H9 (cell line): ENCODE measurements at regions not wholly inside any gene's neighbourhood (a gene's known extent, or its start where the extent isn't known, plus 50 kb on each side); places are given as distances from the start of the nearest gene placed in this dataset.

Experiments used
- DNase-seq: peaks from one replicate; pipeline ENCODE4 v3.0.0-alpha.2; 2017
- H2AFZ ChIP-seq: one replicate; pipeline ENCODE4 v1.6.1; 2013; ENCODE audit warnings: mild to moderate bottlenecking, low read length, control low read depth, moderate library complexity
- H2AK5ac ChIP-seq: 2 replicates; pipeline ENCODE4 v1.6.1; 2013; ENCODE audit warnings: low read length, control low read depth, mixed read lengths; ENCODE audit not compliant: insufficient read length
- H2BK120ac ChIP-seq: one replicate; pipeline ENCODE4 v1.6.1; 2013; ENCODE audit warnings: low read depth, mild to moderate bottlenecking, low read length, control low read depth, inconsistent platforms; ENCODE audit not compliant: poor library complexity, severe bottlenecking
- H2BK12ac ChIP-seq: 2 replicates; pipeline ENCODE4 v1.6.1; 2013; ENCODE audit warnings: low read length, control low read depth, mixed read lengths, low read depth; ENCODE audit not compliant: insufficient read length
- H2BK15ac ChIP-seq: 2 replicates; pipeline ENCODE4 v1.6.1; 2013; ENCODE audit warnings: low read depth, low read length, control low read depth
- H2BK20ac ChIP-seq: one replicate; pipeline ENCODE4 v1.6.1; 2013; ENCODE audit warnings: low read depth, mild to moderate bottlenecking, low read length, control low read depth, inconsistent platforms; ENCODE audit not compliant: poor library complexity, severe bottlenecking
- H2BK5ac ChIP-seq: 2 replicates; pipeline ENCODE4 v1.6.1; 2013; ENCODE audit warnings: low read length, control low read depth, mixed read lengths; ENCODE audit not compliant: insufficient read length
- H3K14ac ChIP-seq: 2 replicates; pipeline ENCODE4 v1.6.1; 2013; ENCODE audit warnings: low read length, control low read depth; ENCODE audit not compliant: insufficient read depth
- H3K18ac ChIP-seq: 2 replicates; pipeline ENCODE4 v1.6.1; 2013; ENCODE audit warnings: low read depth, mild to moderate bottlenecking, mixed read lengths, low read length, control low read depth; ENCODE audit not compliant: insufficient read length
- H3K23ac ChIP-seq: 2 replicates; pipeline ENCODE4 v1.6.1; 2013; ENCODE audit warnings: low read length, control low read depth, mixed read lengths, low read depth; ENCODE audit not compliant: insufficient read length
- H3K23me2 ChIP-seq: 2 replicates; pipeline ENCODE4 v1.6.1; 2013; ENCODE audit warnings: low read depth, mild to moderate bottlenecking, mixed read lengths, low read length, control low read depth; ENCODE audit not compliant: insufficient read length, poor library complexity, severe bottlenecking
- H3K27ac ChIP-seq: 2 replicates; pipeline ENCODE4 v1.5.1; 2013; ENCODE audit warnings: low read length, control low read depth, mixed read lengths, low read depth; ENCODE audit not compliant: insufficient read length
- H3K27me3 ChIP-seq: 2 replicates; pipeline ENCODE4 v1.6.1; 2013; ENCODE audit warnings: low read length, control low read depth, inconsistent platforms; ENCODE audit not compliant: insufficient read depth
- H3K4ac ChIP-seq: 2 replicates; pipeline ENCODE4 v1.6.1; 2013; ENCODE audit warnings: low read depth, mild to moderate bottlenecking, control low read depth, inconsistent platforms, low read length, moderate library complexity
- H3K4me1 ChIP-seq: 2 replicates; pipeline ENCODE4 v1.6.1; 2013; ENCODE audit warnings: low read length, control low read depth, inconsistent platforms; ENCODE audit not compliant: insufficient read depth
- H3K4me2 ChIP-seq: 2 replicates; pipeline ENCODE4 v1.6.1; 2013; ENCODE audit warnings: low read length, control low read depth, mixed read lengths; ENCODE audit not compliant: insufficient read length, insufficient read depth
- H3K56ac ChIP-seq: 2 replicates; pipeline ENCODE4 v1.6.1; 2013; ENCODE audit warnings: low read depth, mild to moderate bottlenecking, mixed read lengths, low read length, control low read depth; ENCODE audit not compliant: insufficient read length
- H3K79me1 ChIP-seq: 2 replicates; pipeline ENCODE4 v1.6.1; 2013; ENCODE audit warnings: low read depth, mild to moderate bottlenecking, moderate library complexity, low read length, control low read depth, inconsistent platforms; ENCODE audit not compliant: insufficient read depth, poor library complexity, severe bottlenecking
- H3K79me2 ChIP-seq: 2 replicates; pipeline ENCODE4 v1.6.1; 2013; ENCODE audit warnings: low read length, control low read depth, inconsistent platforms; ENCODE audit not compliant: insufficient read depth
- H3K9ac ChIP-seq: 2 replicates; pipeline ENCODE4 v1.6.1; 2013; ENCODE audit warnings: low read length, control low read depth, mixed read lengths; ENCODE audit not compliant: insufficient read length; ENCODE audit errors: extremely low read depth
- H3K9me3 ChIP-seq: one replicate; pipeline ENCODE4 v1.6.1; 2013; ENCODE audit warnings: low read depth, low read length, inconsistent platforms; ENCODE audit not compliant: control insufficient read depth
- H3T11ph ChIP-seq: one replicate; pipeline ENCODE4 v1.6.1; 2013; ENCODE audit warnings: mild to moderate bottlenecking, low read length, control low read depth, inconsistent platforms
- H4K20me1 ChIP-seq: one replicate; pipeline ENCODE4 v1.6.1; 2013; ENCODE audit not compliant: control insufficient read depth, insufficient read length, insufficient read depth
- H4K5ac ChIP-seq: 2 replicates; pipeline ENCODE4 v1.6.1; 2013; ENCODE audit warnings: low read depth, mild to moderate bottlenecking, mixed read lengths, low read length, control low read depth; ENCODE audit not compliant: insufficient read length
- H4K8ac ChIP-seq: replicated peaks from 2 replicates; pipeline ENCODE4 v1.6.1; 2013; ENCODE audit warnings: low read length, control low read depth, mixed read lengths, low read depth; ENCODE audit not compliant: insufficient read length
- H4K91ac ChIP-seq: 2 replicates; pipeline ENCODE4 v1.6.1; 2013; ENCODE audit warnings: low read depth, mild to moderate bottlenecking, moderate library complexity, mixed read lengths, low read length, control low read depth; ENCODE audit not compliant: insufficient read length
- H3K27ac Mint-ChIP-seq, 3 experiments: 2 replicates in 2 of 3; 3 replicates in 1 of 3; pipeline ENCODE4 v1.8.0; 2020 to 2021; ENCODE audit warnings: mixed read lengths in 3 of 3, mild to moderate bottlenecking in 1 of 3, moderate library complexity in 1 of 3
- H3K27me3 Mint-ChIP-seq: 2 replicates; pipeline ENCODE4 v1.8.0; 2021; ENCODE audit warnings: low read depth, mild to moderate bottlenecking, moderate library complexity, mixed read lengths
- H3K36me3 Mint-ChIP-seq, 3 experiments: 2 replicates in 2 of 3; 3 replicates in 1 of 3; pipeline ENCODE4 v1.8.0; 2020 to 2021; ENCODE audit warnings: low read depth in 3 of 3, mixed read lengths in 3 of 3; ENCODE audit not compliant: insufficient read depth in 1 of 3
- H3K4me1 Mint-ChIP-seq, 2 experiments: 2 replicates each; pipeline ENCODE4 v1.8.0; 2020; ENCODE audit warnings: mixed read lengths in 2 of 2
- H3K4me3 Mint-ChIP-seq, 2 experiments: 2 replicates in 1 of 2; 3 replicates in 1 of 2; pipeline ENCODE4 v1.8.0; 2020 to 2021; ENCODE audit warnings: mild to moderate bottlenecking in 2 of 2, mixed read lengths in 2 of 2, moderate library complexity in 1 of 2
- H3K9me3 Mint-ChIP-seq, 2 experiments: 2 replicates in 1 of 2; 3 replicates in 1 of 2; pipeline ENCODE4 v1.8.0; 2020; ENCODE audit warnings: mild to moderate bottlenecking in 2 of 2, mixed read lengths in 2 of 2, moderate library complexity in 1 of 2
- CTCF ChIP-seq: fragments of 200-600 bp; sonication (generic); conservative IDR thresholded peaks from 3 replicates; pipeline ENCODE4 v1.8.0; 2021; ENCODE audit warnings: antibody characterized with exemption, mild to moderate bottlenecking

GRCh38 chr14:27228053-27228452 lies 630.2 kb upstream of the NOVA1 start:
- no peaks in the 10 kb centered on the region for H3K23me2 ChIP-seq
- no peaks in the 10 kb centered on the region for H3K9me3 ChIP-seq
- no peak overlapping the region for H2BK12ac ChIP-seq
- H3K4ac ChIP-seq = no peak overlapping the region
- Mint-ChIP-seq H3K4me1 (no peaks in the 10 kb centered on the region), H3K4me3 (no peak overlapping the region), H3K36me3 (peaks cover 0 to 3% (median 0%) of the 10 kb centered on the region in 3 experiments; a peak in 2 of 7 replicates), H3K9me3 (peaks cover 0 to 2% of the 10 kb centered on the region in 2 experiments; a peak in 1 of 5 replicates), H3K27ac (no peak overlapping the region), H3K27me3 (no peaks in the 10 kb centered on the region)
- H3T11ph ChIP-seq = no peak overlapping the region
- no peak overlapping the region for H4K91ac ChIP-seq
- H2BK120ac ChIP-seq = no peak overlapping the region
- H2BK20ac ChIP-seq = no peak overlapping the region
- no peaks in the 10 kb centered on the region for H4K20me1 ChIP-seq
- H3K14ac ChIP-seq = no peak overlapping the region
- no peak overlapping the region for H3K56ac ChIP-seq
- no peak overlapping the region for H2BK15ac ChIP-seq
- no peaks in the 10 kb centered on the region for H3K79me2 ChIP-seq
- no peak overlapping the region for H2BK5ac ChIP-seq
- H4K5ac ChIP-seq = no peak overlapping the region
- H3K4me2 ChIP-seq = no peak overlapping the region
- H3K27ac ChIP-seq = no peak overlapping the region
- DNase-seq = no peak
- no peaks in the 10 kb centered on the region for H3K79me1 ChIP-seq
- no peak overlapping the region for H4K8ac ChIP-seq
- H2AFZ ChIP-seq = no peak overlapping the region
- H3K4me1 ChIP-seq = no peaks in the 10 kb centered on the region
- H3K18ac ChIP-seq = no peak overlapping the region
- TF ChIP-seq CTCF = no peak
- H2AK5ac ChIP-seq = no peak overlapping the region
- H3K9ac ChIP-seq = no peak overlapping the region
- H3K27me3 ChIP-seq = no peaks in the 10 kb centered on the region
- no peak overlapping the region for H3K23ac ChIP-seq
